ENCODE measurements at regions not wholly inside any gene's neighbourhood (a gene's known extent, or its start where the extent isn't known, plus 50 kb on each side); places are given as distances from the start of the nearest gene placed in this dataset.

GRCh38 chr10:131500892-131501291 lies 189.4 kb upstream of the TCERG1L start:
- TF ChIP-seq ZNF263 (CRISPR knock-in tag; IDR thresholded peaks at IDR 0.05) (no peak), U2AF2 (IDR thresholded peaks at IDR 0.05; ENCODE audit: low read depth, low read length) (no peak), REL (CRISPR knock-in tag; conservative IDR thresholded peaks at IDR 0.05) (no peak)
